Activated B cell treated with CpG ODN at 0.5 μM for 24 hours (primary cell): ENCODE measurements at regions not wholly inside any gene's neighbourhood (a gene's known extent, or its start where the extent isn't known, plus 50 kb on each side); places are given as distances from the start of the nearest gene placed in this dataset.

Experiments used
- ATAC-seq: fragments of 200-7000 bp; cut with Tn5 transposase; one replicate; pipeline ENCODE4 v1.10.0; 2021; ENCODE audit warnings: low read depth, mild to moderate bottlenecking, moderate library complexity
- CTCF ChIA-PET: fragments of 350-600 bp; sonication (Branson Sonifier 250); formaldehyde crosslinking; loops from one replicate; lab custom pipeline; 2021; ENCODE audit warnings: antibody characterized with exemption; lab: Charles Lee
- POLR2A ChIA-PET: fragments of 350-600 bp; sonication (Branson Sonifier 250); formaldehyde crosslinking; loops from one replicate; lab custom pipeline; 2021; ENCODE audit warnings: antibody characterized with exemption; lab: Charles Lee
- DNase-seq: peaks from one replicate; pipeline ENCODE4 v3.0.0; 2022
- H3K27ac Mint-ChIP-seq: one replicate; pipeline ENCODE4 v1.8.0; 2020; ENCODE audit warnings: mixed read lengths
- H3K27me3 Mint-ChIP-seq: one replicate; pipeline ENCODE4 v1.8.0; 2021; ENCODE audit warnings: mixed read lengths
- H3K36me3 Mint-ChIP-seq: one replicate; pipeline ENCODE4 v1.8.0; 2021; ENCODE audit warnings: low read depth, mixed read lengths
- H3K4me1 Mint-ChIP-seq: one replicate; pipeline ENCODE4 v1.8.0; 2021; ENCODE audit warnings: mixed read lengths
- H3K4me3 Mint-ChIP-seq: one replicate; pipeline ENCODE4 v1.8.0; 2020; ENCODE audit warnings: mild to moderate bottlenecking, mixed read lengths
- H3K9me3 Mint-ChIP-seq: one replicate; pipeline ENCODE4 v1.8.0; 2020; ENCODE audit warnings: mixed read lengths
- intact Hi-C: fragments of 100-400 bp; cut with micrococcal nuclease; formaldehyde crosslinking; loops from one replicate; pipeline ENCODE4 v1.15.1; 2024
- TF ChIP-seq, protein P1 (sequence below): fragments of 200-600 bp; IDR thresholded peaks from one replicate; pipeline ENCODE4 v1.8.0; 2022; ENCODE audit warnings: antibody characterized with exemption, mild to moderate bottlenecking

DNA sequence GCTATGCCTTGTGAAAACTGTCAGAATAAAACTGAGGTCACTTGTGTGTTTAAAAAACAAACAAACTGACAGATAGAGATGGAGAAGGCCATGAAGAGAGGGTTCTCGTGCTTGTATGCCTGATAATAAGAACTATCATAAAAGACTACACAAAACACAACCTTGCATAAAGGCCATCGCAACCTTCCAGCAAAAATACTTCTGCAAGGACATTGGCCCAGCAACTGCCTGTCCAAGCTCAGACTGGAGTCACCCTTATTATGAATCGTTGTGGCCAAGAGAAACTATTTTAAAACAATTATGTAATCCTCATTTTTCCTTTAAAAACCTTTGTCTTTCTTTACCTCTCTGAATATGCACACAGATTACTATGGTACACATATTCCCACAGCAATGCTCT is 93.0 kb upstream of the SMLR1 start:
- ATAC-seq (no peak), DNase-seq (no peak)
- Mint-ChIP-seq H3K36me3 (no peaks in the 10 kb centered on the region), H3K27ac (no peak overlapping the region), H3K27me3 (no peaks in the 10 kb centered on the region), H3K4me1 (no peaks in the 10 kb centered on the region), H3K4me3 (no peak overlapping the region), H3K9me3 (no peaks in the 10 kb centered on the region)
- intact Hi-C loops, result no loop called here
- ChIA-PET CTCF (no interaction called here), POLR2A (no interaction called here)
- TF ChIP-seq, protein P1, sequence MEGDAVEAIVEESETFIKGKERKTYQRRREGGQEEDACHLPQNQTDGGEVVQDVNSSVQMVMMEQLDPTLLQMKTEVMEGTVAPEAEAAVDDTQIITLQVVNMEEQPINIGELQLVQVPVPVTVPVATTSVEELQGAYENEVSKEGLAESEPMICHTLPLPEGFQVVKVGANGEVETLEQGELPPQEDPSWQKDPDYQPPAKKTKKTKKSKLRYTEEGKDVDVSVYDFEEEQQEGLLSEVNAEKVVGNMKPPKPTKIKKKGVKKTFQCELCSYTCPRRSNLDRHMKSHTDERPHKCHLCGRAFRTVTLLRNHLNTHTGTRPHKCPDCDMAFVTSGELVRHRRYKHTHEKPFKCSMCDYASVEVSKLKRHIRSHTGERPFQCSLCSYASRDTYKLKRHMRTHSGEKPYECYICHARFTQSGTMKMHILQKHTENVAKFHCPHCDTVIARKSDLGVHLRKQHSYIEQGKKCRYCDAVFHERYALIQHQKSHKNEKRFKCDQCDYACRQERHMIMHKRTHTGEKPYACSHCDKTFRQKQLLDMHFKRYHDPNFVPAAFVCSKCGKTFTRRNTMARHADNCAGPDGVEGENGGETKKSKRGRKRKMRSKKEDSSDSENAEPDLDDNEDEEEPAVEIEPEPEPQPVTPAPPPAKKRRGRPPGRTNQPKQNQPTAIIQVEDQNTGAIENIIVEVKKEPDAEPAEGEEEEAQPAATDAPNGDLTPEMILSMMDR, result no peak

GRCh38 chr6:130740308-130740707 is 86.9 kb upstream of the SMLR1 start:
- ChIA-PET CTCF (no interaction called here), POLR2A (no interaction called here)
- TF ChIP-seq, protein P1, result no peak
- Mint-ChIP-seq H3K36me3 (no peaks in the 10 kb centered on the region), H3K27ac (no peak overlapping the region), H3K27me3 (peaks cover 12% of the 10 kb centered on the region), H3K4me1 (no peaks in the 10 kb centered on the region), H3K4me3 (no peak overlapping the region), H3K9me3 (no peaks in the 10 kb centered on the region)
- no peak for DNase-seq
- no peak for ATAC-seq
- intact Hi-C loops, result no loop called here

- H3K9me3 Mint-ChIP-seq, result no peaks in the 10 kb centered on the region
- H3K4me3 Mint-ChIP-seq, result no peak overlapping the region
- POLR2A ChIA-PET, result no interaction called here
- H3K4me1 Mint-ChIP-seq, result no peaks in the 10 kb centered on the region
- peaks cover 12% of the 10 kb centered on the region for H3K27me3 Mint-ChIP-seq
- no peak overlapping the region for H3K27ac Mint-ChIP-seq
- CTCF ChIA-PET, result no interaction called here
- intact Hi-C loops, result no loop called here
- TF ChIP-seq, protein P1, result no peak
- no peaks in the 10 kb centered on the region for H3K36me3 Mint-ChIP-seq
- DNase-seq (no peak), ATAC-seq (no peak)
Measured at GRCh38 chr6:130742131-130742681, 85.0 kb upstream of the SMLR1 start.

DNA sequence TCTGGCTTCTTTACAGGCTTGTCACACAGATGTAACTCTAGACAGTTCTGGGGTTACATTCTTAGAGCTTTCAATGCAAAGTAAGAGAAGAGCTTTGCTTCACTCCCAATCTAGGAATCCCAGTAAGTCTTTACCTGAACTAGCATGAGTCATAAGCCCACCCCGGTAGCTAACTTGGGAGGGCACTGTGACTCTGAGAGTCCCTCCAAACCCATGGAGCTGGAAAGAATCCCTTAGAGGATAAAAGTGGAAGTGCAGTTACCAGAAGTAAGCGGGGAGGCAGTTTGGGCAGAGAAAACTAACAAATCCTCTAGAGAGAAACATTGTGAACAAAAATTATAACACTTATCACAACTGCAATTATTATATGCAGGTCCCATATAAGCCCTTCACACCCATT is 84.0 kb upstream of the SMLR1 start:
- TF ChIP-seq, protein P1, result no peak
- no peaks in the 10 kb centered on the region for H3K36me3 Mint-ChIP-seq
- peaks cover 12% of the 10 kb centered on the region for H3K27me3 Mint-ChIP-seq
- DNase-seq, result no peak
- no peak overlapping the region for H3K27ac Mint-ChIP-seq
- H3K4me1 Mint-ChIP-seq, result no peaks in the 10 kb centered on the region
- no peaks in the 10 kb centered on the region for H3K9me3 Mint-ChIP-seq
- intact Hi-C loops, result no loop called here
- CTCF ChIA-PET, result no interaction called here
- POLR2A ChIA-PET, result no interaction called here
- no peak for ATAC-seq
- no peak overlapping the region for H3K4me3 Mint-ChIP-seq

- TF ChIP-seq, protein P1, result no peak
- Mint-ChIP-seq H3K27ac (no peak overlapping the region), H3K9me3 (peaks cover 5% of the 10 kb centered on the region), H3K36me3 (no peaks in the 10 kb centered on the region), H3K4me3 (no peak overlapping the region), H3K4me1 (no peaks in the 10 kb centered on the region), H3K27me3 (peaks cover 12% of the 10 kb centered on the region)
- intact Hi-C loops, result no loop called here
- DNase-seq (no peak), ATAC-seq (no peak)
- POLR2A ChIA-PET, result no interaction called here
- CTCF ChIA-PET, result no interaction called here
Measured at GRCh38 chr6:130744576-130745366, 82.4 kb upstream of the SMLR1 start.
